DMS114 treated with DMSO at 0.1 percent for 48 hours (cell line): ENCODE measurements at regions not wholly inside any gene's neighbourhood (a gene's known extent, or its start where the extent isn't known, plus 50 kb on each side); places are given as distances from the start of the nearest gene placed in this dataset.
A peak's percentile ranks its signal among the peaks of the same experiment; 100 is the strongest.
"Not testable (repeated sequence)": the region's sequence is repeated elsewhere in the genome, so short reads cannot be mapped to it uniquely, and the experiment has no call there.

Source experiments
- DNase-seq: peaks from one replicate; lab custom pipeline; 2025; ENCODE audit not compliant: unreplicated experiment; lab: John Stamatoyannopoulos, UW

GRCh38 chr6:137610702-137611101 is 116.5 kb upstream of the OLIG3 start:
- DNase-seq: no peak

- no peak for DNase-seq
Observed at GRCh38 chr6:137623293-137623692, 129.1 kb upstream of the OLIG3 start.

GRCh38 chr6:137625100-137625661 is 131.0 kb upstream of the OLIG3 start:
- DNase-seq: no peak

- no peak for DNase-seq
Observed at GRCh38 chr6:137625808-137626207, 131.6 kb upstream of the OLIG3 start.

- DNase-seq: no peak
Observed at GRCh38 chr6:137630666-137631065, 136.5 kb upstream of the OLIG3 start.

- no peak for DNase-seq
Observed at GRCh38 chr6:137631323-137631722, 137.1 kb upstream of the OLIG3 start.

- DNase-seq: not testable (repeated sequence)
Observed at GRCh38 chr6:137634177-137634576, 140.0 kb upstream of the OLIG3 start.

- no peak for DNase-seq
Observed at GRCh38 chr6:137637121-137637520, 142.9 kb upstream of the OLIG3 start.

- no peak for DNase-seq
Observed at GRCh38 chr6:137638926-137639706, 144.9 kb upstream of the OLIG3 start.

GRCh38 chr6:137640086-137640485 is 145.9 kb upstream of the OLIG3 start:
- no peak for DNase-seq

- peak; percentile 40 for DNase-seq
Observed at GRCh38 chr6:137641474-137642077, 147.4 kb upstream of the OLIG3 start.

GRCh38 chr6:137643210-137643609 is 149.0 kb upstream of the OLIG3 start:
- DNase-seq: not testable (repeated sequence)

GRCh38 chr6:137643644-137644043 is 149.4 kb upstream of the OLIG3 start:
- not testable (repeated sequence) for DNase-seq

- DNase-seq: no peak
Observed at GRCh38 chr6:137645850-137646249, 151.7 kb upstream of the OLIG3 start.

- no peak for DNase-seq
Observed at GRCh38 chr6:137646484-137646883, 152.3 kb upstream of the OLIG3 start.

GRCh38 chr6:137647762-137648447 is 153.7 kb upstream of the OLIG3 start:
- DNase-seq: no peak

GRCh38 chr6:137650720-137651119 is 156.5 kb upstream of the OLIG3 start:
- DNase-seq: no peak

GRCh38 chr6:137651178-137651577 is 157.0 kb upstream of the OLIG3 start:
- no peak for DNase-seq

GRCh38 chr6:137651591-137652335 is 157.6 kb upstream of the OLIG3 start:
- no peak for DNase-seq

GRCh38 chr6:137652961-137653705 is 158.9 kb upstream of the OLIG3 start:
- DNase-seq: no peak
